Upper lobe of left lung (tissue), 4 donors: ENCODE measurements at regions not wholly inside any gene's neighbourhood (a gene's known extent, or its start where the extent isn't known, plus 50 kb on each side); places are given as distances from the start of the nearest gene placed in this dataset.

Source experiments
- EP300 ChIP-seq, 4 donors: sonication (generic); formaldehyde crosslinking; IDR thresholded peaks; one replicate each; pipeline ENCODE4 v1.5.1; 2017; ENCODE audit warnings: antibody characterized with exemption in 4 of 4, control low read depth in 2 of 4
- POLR2A ChIP-seq, 4 donors: fragments of 450-650 bp; IDR thresholded peaks; one replicate each; pipeline ENCODE4 v1.5.1; 2016 to 2017; ENCODE audit warnings: antibody characterized with exemption in 4 of 4, mild to moderate bottlenecking in 2 of 4
- POLR2AphosphoS5 ChIP-seq, 2 donors: sonication (generic); formaldehyde crosslinking; IDR thresholded peaks; one replicate each; pipeline ENCODE4 v1.5.1; 2017; ENCODE audit warnings: antibody characterized with exemption in 2 of 2
- TF ChIP-seq, protein P1 (sequence below), 6 experiments: fragments of 450-650 bp in 4 of 6; fragments of 200-600 bp in 2 of 6; sonication (generic) in 2 of 6; IDR thresholded peaks; one replicate each; pipeline ENCODE4 v1.5.1; 2016 to 2019; ENCODE audit warnings: antibody characterized with exemption in 6 of 6

GRCh38 chr3:64939309-64939708, 251.5 kb upstream of the ADAMTS9 start:
- TF ChIP-seq, protein P1, sequence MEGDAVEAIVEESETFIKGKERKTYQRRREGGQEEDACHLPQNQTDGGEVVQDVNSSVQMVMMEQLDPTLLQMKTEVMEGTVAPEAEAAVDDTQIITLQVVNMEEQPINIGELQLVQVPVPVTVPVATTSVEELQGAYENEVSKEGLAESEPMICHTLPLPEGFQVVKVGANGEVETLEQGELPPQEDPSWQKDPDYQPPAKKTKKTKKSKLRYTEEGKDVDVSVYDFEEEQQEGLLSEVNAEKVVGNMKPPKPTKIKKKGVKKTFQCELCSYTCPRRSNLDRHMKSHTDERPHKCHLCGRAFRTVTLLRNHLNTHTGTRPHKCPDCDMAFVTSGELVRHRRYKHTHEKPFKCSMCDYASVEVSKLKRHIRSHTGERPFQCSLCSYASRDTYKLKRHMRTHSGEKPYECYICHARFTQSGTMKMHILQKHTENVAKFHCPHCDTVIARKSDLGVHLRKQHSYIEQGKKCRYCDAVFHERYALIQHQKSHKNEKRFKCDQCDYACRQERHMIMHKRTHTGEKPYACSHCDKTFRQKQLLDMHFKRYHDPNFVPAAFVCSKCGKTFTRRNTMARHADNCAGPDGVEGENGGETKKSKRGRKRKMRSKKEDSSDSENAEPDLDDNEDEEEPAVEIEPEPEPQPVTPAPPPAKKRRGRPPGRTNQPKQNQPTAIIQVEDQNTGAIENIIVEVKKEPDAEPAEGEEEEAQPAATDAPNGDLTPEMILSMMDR (IDR thresholded peaks at IDR 0.05): no peak
- TF ChIP-seq EP300 (IDR thresholded peaks at IDR 0.05) (no peak), POLR2A (IDR thresholded peaks at IDR 0.05) (no peak), POLR2AphosphoS5 (IDR thresholded peaks at IDR 0.05) (no peak)
